A549 (cell line): ENCODE measurements at regions not wholly inside any gene's neighbourhood (a gene's known extent, or its start where the extent isn't known, plus 50 kb on each side); places are given as distances from the start of the nearest gene placed in this dataset.

Source experiments
- CTCF ChIP-seq: fragments of >200 bp; sonication (Bioruptor Twin); formaldehyde crosslinking; IDR thresholded peaks from 3 replicates; pipeline ENCODE4 v1.5.1; 2016
- PBX3 ChIP-seq: IDR thresholded peaks from 2 replicates; pipeline ENCODE4 v1.6.1; 2012

- TF ChIP-seq CTCF (no peak), PBX3 (no peak)
Observed at GRCh38 chr14:73795466-73795865, 56.2 kb upstream of the PTGR2 start.
